ENCODE measurements at regions not wholly inside any gene's neighbourhood (a gene's known extent, or its start where the extent isn't known, plus 50 kb on each side); places are given as distances from the start of the nearest gene placed in this dataset.

DNA sequence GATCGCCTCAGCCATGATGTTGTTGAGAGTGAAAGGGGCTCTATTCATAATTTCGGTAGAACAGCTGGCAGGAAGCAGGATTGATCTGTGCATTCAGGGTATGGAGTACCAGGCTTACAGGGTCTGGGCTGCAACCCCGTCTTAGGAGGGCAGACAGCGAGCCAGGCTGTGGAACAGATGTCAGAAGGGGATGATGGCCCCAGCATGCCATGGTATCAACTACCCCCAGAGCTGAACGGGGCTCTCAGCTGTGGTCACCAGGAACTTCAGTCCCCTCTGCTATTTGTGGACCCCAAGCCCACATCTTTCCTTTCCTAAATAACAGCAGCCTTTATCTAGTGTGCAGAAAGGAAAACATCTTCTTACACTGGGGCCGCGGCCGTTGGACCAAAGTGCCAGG, 422.2 kb upstream of the SALL3 start:
- TF ChIP-seq, protein P1, sequence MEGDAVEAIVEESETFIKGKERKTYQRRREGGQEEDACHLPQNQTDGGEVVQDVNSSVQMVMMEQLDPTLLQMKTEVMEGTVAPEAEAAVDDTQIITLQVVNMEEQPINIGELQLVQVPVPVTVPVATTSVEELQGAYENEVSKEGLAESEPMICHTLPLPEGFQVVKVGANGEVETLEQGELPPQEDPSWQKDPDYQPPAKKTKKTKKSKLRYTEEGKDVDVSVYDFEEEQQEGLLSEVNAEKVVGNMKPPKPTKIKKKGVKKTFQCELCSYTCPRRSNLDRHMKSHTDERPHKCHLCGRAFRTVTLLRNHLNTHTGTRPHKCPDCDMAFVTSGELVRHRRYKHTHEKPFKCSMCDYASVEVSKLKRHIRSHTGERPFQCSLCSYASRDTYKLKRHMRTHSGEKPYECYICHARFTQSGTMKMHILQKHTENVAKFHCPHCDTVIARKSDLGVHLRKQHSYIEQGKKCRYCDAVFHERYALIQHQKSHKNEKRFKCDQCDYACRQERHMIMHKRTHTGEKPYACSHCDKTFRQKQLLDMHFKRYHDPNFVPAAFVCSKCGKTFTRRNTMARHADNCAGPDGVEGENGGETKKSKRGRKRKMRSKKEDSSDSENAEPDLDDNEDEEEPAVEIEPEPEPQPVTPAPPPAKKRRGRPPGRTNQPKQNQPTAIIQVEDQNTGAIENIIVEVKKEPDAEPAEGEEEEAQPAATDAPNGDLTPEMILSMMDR (IDR thresholded peaks at IDR 0.05; ENCODE audit: extremely low read depth, insufficient read depth, missing control alignments): no peak
- in situ Hi-C loops (cut with MboI; ENCODE audit: low pct_unique_long_range_greater_than_20kb, low sequenced_read_pairs, unreplicated experiment): no loop called here
- no peak for DNase-seq (ENCODE audit: low spot score)

DNA sequence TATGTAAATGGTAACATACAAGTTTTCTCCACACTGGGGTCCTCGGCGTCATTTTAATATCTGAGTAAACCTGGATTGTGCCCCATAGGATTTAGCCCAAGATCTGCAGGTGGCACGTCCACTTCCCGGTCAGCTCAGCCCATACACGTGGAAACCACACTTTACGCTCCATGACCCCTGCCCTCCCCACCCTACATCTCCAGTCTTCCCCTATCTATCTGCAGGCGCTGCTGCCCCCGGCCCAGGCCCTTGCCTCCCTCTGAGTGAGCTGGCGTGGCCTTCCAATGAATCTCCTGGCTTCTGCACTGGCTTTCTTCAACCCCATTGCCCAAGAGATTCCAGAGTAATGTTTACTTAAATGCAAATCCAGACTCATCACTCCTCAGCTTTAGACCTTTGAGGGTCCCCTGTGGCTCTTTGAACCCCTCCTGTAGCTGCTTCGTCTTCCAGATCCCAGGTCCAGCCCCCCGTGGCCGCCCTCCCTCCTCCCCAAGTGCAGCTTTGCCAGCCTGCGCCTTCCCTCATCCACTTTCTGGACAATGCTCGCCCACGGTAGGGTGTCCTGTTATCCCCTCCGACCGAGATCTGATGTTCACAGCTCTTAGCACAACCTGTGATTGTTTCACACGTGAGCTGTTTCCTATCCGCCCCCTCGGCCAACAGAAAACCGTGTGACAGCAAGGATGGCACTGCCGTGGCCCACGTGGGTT, 421.4 kb upstream of the SALL3 start:
- TF ChIP-seq, protein P1 (IDR thresholded peaks at IDR 0.05; ENCODE audit: extremely low read depth, insufficient read depth, missing control alignments): no peak
- in situ Hi-C loops (cut with MboI; ENCODE audit: low pct_unique_long_range_greater_than_20kb, low sequenced_read_pairs, unreplicated experiment): no loop called here
- no peak for DNase-seq (ENCODE audit: low spot score)

DNA sequence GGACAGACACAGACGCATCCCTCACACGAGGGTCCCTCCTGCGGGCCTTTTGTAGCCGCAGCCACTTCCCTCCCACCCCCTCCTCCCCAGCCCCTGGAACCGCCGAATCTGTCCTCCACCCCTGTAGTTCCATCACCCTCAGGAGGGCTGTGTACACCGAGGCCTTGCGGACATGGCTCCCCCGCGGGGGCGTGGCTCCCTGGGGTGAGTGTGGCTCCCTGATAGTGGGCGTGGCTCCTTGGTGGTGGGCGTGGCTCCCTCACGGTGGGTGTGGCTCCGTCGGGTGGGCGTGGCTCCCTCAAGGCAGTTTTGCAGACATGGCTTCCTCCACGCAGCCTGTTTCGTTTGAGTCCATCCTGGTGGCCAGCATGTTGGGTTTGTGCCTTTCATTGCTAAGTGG, 420.7 kb upstream of the SALL3 start:
- in situ Hi-C loops (cut with MboI; ENCODE audit: low pct_unique_long_range_greater_than_20kb, low sequenced_read_pairs, unreplicated experiment): no loop called here
- DNase-seq (ENCODE audit: low spot score): no peak
- TF ChIP-seq, protein P1 (IDR thresholded peaks at IDR 0.05; ENCODE audit: extremely low read depth, insufficient read depth, missing control alignments): no peak

DNA sequence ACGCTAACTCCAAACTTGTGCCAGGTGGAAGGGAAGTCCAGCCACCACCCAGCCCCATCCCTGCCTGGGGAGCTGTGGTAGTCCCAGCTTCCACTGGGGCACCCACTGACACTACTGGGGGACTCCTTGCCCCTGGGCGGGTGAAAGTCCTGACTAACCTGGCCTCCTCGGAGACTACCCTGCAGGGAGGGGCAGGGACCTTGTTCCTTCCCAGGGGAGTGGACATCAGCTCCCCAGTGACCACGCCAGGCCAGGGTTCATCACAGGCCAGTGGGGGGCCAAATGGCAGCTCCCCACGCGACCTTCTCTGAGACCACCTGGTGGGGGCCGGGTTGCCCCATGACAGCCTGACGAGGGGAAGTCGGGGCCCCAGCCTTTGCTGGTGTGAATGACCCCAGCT, 420.0 kb upstream of the SALL3 start:
- in situ Hi-C loops (cut with MboI; ENCODE audit: low pct_unique_long_range_greater_than_20kb, low sequenced_read_pairs, unreplicated experiment): no loop called here
- DNase-seq (ENCODE audit: low spot score): no peak
- TF ChIP-seq, protein P1 (IDR thresholded peaks at IDR 0.05; ENCODE audit: extremely low read depth, insufficient read depth, missing control alignments): no peak

DNA sequence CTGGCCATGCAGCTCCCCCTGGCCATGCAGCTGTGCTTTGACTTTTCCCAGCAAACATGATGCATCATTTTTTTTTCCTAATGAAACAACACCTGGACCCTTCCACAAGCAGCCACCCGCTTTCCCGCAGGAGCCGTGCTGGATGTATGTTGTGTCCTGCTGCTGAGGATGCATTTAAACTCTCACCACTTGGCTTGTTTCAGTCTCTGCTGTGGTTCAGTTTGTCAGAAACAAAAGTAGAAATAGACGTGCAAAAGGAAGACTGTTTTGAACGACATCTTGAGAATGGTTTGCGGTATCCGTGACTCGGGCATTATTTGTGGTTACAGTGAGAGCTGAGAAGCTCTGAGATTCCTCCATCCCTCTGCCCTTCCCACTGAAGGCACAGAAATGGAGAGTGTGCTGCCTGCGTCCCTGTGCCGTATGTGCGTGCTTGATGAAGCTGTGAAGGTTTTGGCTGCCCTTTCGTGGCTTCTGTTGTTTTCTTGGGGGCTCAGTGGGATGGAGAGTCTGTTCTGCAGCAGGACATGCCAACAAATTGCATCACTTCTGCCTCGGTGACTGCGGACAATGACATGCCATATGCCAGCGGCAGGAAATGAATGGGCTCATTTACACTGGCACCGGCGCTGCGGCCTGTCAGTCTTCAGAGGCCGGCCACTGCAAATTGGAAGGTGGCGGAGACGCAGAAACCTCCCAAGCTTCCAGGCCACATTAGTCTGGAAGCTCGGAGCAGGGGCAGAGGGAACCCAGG, 417.7 kb upstream of the SALL3 start:
- in situ Hi-C loops (cut with MboI; ENCODE audit: low pct_unique_long_range_greater_than_20kb, low sequenced_read_pairs, unreplicated experiment): no loop called here
- no peak for DNase-seq (ENCODE audit: low spot score)

DNA sequence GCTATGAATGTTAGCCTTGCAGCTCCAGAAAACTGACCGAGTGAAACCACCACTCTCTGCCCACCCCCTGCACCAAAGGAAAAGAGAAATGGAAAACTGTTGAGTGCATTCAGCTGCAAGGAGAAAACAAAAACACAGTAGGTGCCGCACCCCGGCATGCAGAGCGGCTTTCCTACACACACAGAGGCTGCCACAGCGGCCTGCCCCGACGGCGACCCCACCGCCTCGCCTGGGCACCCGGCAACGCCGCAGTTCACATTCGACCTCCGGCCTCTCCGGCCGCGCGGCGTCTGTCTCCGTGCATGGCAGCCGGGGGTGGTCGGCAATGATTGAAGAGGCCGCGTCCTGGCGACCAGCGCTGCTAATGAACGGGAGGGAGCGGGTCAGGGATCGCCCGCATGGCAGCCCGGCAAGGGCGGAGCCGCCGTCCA, 417.1 kb upstream of the SALL3 start:
- in situ Hi-C loops (cut with MboI; ENCODE audit: low pct_unique_long_range_greater_than_20kb, low sequenced_read_pairs, unreplicated experiment): no loop called here
- TF ChIP-seq, protein P1 (IDR thresholded peaks at IDR 0.05; ENCODE audit: extremely low read depth, insufficient read depth, missing control alignments): no peak

More for the DNA sequence above, 417.7 kb upstream of the SALL3 start:
- TF ChIP-seq, protein P1 (IDR thresholded peaks at IDR 0.05; ENCODE audit: extremely low read depth, insufficient read depth, missing control alignments): no peak

More for the DNA sequence above, 417.1 kb upstream of the SALL3 start:
- DNase-seq (ENCODE audit: low spot score): no peak
